ENCODE measurements at regions not wholly inside any gene's neighbourhood (a gene's known extent, or its start where the extent isn't known, plus 50 kb on each side); places are given as distances from the start of the nearest gene placed in this dataset.

DNA sequence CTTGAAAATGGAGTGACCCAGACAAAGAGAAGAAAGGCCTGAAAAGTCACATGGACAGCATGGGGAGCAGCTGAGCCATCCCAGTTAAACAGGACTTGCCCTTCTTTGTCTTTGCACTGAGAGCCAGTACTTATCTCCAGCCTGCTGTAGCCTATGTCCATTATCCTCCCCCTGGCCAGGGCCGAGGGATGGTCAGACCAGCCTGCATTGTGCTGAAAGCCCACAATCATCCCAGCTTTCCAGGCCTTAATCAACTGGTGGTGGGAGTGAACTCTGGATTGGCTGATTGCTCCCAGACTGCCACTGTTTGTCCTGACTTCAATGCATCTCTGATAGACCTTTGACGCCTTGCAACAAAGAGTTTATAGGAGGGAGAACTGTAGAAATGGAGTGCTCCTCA, 453.1 kb downstream of the EPHA5 start:
- Histone ChIP-seq H3K4me3 (no peak overlapping the region), H3K9me3 (no peaks in the 10 kb centered on the region), H3K36me3 (no peaks in the 10 kb centered on the region), H3K27me3 (no peaks in the 10 kb centered on the region), H3K27ac (no peak overlapping the region), H3K4me1 (no peaks in the 10 kb centered on the region)
- intact Hi-C loops (cut with DNase I; ENCODE audit: low total_unique reads): no loop called here
- DNase-seq (ENCODE audit: low spot score in 2 of 2): no peak
- TF ChIP-seq POLR2AphosphoS5 (IDR thresholded peaks at IDR 0.05): no peak
- TF ChIP-seq, protein P1, sequence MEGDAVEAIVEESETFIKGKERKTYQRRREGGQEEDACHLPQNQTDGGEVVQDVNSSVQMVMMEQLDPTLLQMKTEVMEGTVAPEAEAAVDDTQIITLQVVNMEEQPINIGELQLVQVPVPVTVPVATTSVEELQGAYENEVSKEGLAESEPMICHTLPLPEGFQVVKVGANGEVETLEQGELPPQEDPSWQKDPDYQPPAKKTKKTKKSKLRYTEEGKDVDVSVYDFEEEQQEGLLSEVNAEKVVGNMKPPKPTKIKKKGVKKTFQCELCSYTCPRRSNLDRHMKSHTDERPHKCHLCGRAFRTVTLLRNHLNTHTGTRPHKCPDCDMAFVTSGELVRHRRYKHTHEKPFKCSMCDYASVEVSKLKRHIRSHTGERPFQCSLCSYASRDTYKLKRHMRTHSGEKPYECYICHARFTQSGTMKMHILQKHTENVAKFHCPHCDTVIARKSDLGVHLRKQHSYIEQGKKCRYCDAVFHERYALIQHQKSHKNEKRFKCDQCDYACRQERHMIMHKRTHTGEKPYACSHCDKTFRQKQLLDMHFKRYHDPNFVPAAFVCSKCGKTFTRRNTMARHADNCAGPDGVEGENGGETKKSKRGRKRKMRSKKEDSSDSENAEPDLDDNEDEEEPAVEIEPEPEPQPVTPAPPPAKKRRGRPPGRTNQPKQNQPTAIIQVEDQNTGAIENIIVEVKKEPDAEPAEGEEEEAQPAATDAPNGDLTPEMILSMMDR (IDR thresholded peaks at IDR 0.05): no peak
- TF ChIP-seq POLR2A (IDR thresholded peaks at IDR 0.05): no peak

DNA sequence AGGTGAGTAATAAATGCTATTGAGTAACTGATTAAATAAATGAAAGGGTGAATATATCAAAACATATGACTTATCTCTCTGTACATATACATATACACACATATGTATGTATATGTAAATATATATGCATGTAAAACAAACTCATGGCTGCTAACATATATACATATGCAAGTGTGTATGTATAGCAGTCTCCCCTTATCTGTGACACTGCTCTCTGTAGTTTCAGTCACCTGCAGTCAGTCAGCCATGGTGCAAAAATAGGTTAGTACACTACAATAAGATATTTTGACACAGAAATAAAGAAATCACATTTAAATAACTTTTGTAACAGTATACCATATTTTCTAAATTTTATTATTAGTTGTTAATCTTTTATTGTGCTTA, 467.4 kb downstream of the EPHA5 start:
- no peak for DNase-seq (ENCODE audit: low spot score in 2 of 2)
- TF ChIP-seq, protein P1 (IDR thresholded peaks at IDR 0.05): no peak
- no peak for TF ChIP-seq POLR2A (IDR thresholded peaks at IDR 0.05)
- TF ChIP-seq POLR2AphosphoS5 (IDR thresholded peaks at IDR 0.05): no peak
- H3K9me3 ChIP-seq: no peaks in the 10 kb centered on the region
- no peaks in the 10 kb centered on the region for H3K36me3 ChIP-seq
- no peaks in the 10 kb centered on the region for H3K27me3 ChIP-seq
- no peaks in the 10 kb centered on the region for H3K4me1 ChIP-seq
- no peak overlapping the region for H3K27ac ChIP-seq
- no peak overlapping the region for H3K4me3 ChIP-seq
- intact Hi-C loops (cut with DNase I; ENCODE audit: low total_unique reads): no loop called here

DNA sequence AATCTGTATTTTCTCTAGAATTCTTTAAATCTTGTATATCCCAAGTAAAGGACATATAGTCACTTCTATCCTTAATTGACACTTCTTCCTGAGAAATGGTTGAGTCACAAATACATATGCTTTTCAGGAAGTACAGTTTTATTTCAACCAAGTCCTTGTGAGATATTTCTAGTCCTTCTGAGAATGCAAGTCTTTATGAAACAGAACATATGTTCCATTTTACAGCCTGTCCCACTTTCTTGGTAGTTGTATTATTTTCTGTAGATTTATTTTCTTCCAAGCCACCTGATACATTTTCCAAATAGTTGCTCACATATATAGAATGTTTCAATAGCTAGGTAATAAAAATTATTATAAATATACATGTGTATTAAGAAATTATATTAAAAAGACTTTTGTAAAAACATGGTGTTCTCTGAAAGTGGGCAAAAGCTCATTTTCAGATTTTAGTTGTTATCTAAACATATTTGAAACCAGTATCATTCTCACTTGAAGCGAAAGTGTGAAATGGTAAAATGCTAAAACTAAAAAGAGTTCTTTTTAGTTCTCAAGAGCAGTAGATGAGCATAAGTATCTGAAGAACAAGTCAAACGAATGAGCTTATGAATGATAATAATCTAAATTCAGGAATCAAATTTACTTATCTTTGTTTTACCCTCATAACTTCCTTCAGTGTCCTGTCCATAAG, 468.0 kb downstream of the EPHA5 start:
- intact Hi-C loops (cut with DNase I; ENCODE audit: low total_unique reads): no loop called here
- DNase-seq (ENCODE audit: low spot score in 2 of 2): no peak
- Histone ChIP-seq H3K27ac (no peak overlapping the region), H3K4me3 (no peak overlapping the region), H3K36me3 (no peaks in the 10 kb centered on the region), H3K9me3 (no peaks in the 10 kb centered on the region), H3K4me1 (no peaks in the 10 kb centered on the region), H3K27me3 (no peaks in the 10 kb centered on the region)
- TF ChIP-seq, protein P1 (IDR thresholded peaks at IDR 0.05): no peak
- TF ChIP-seq POLR2A (IDR thresholded peaks at IDR 0.05): no peak
- TF ChIP-seq POLR2AphosphoS5 (IDR thresholded peaks at IDR 0.05): no peak

DNA sequence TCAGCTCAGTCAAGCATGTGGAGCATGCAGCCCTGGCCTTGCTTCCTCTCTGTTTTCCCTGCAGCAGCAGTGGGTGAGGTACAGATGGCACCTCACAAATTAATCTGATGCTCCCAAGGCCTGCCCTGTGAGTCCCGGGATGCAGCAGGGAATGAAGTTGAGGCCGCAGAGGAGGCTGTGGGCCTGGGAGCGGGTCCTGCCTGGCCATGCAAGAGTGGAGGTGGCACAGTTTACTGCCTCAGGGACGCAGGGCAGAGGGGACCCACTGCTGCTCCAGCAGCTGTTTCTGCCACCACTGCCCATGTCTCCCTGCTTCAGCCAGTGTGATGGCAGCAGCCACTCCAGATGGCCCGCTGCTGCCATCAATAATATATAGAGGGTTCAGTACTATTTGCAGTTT, 474.6 kb downstream of the EPHA5 start:
- H3K4me1 ChIP-seq: no peaks in the 10 kb centered on the region
- intact Hi-C loops (cut with DNase I; ENCODE audit: low total_unique reads): no loop called here
- DNase-seq (ENCODE audit: low spot score in 2 of 2): no peak
- no peaks in the 10 kb centered on the region for H3K27me3 ChIP-seq
- TF ChIP-seq, protein P1 (IDR thresholded peaks at IDR 0.05): no peak
- TF ChIP-seq POLR2AphosphoS5 (IDR thresholded peaks at IDR 0.05) (no peak), POLR2A (IDR thresholded peaks at IDR 0.05) (no peak)
- no peak overlapping the region for H3K4me3 ChIP-seq
- no peak overlapping the region for H3K27ac ChIP-seq
- no peaks in the 10 kb centered on the region for H3K36me3 ChIP-seq
- no peaks in the 10 kb centered on the region for H3K9me3 ChIP-seq

DNA sequence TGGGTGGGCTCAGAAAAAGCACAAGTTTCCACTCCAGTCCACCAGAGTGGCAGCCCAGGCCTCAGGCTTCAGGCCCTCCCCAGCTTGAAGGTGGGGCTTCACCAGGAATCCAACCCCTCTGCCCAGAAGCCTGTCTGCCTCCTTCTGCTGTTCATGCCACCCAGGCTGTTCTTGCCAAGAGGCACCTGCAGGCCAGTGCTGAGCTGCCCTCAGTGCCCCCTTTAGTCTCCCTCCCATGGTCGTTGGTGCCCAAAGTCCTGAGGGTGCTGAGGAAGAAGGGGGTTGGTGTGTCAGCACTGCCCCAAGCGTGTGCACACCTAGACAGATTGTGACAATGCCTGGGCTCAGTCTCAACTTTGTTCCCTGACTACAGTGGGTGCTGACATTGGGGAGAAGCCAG, 475.3 kb downstream of the EPHA5 start:
- Histone ChIP-seq H3K36me3 (no peaks in the 10 kb centered on the region), H3K9me3 (no peaks in the 10 kb centered on the region), H3K27ac (no peak overlapping the region), H3K27me3 (no peaks in the 10 kb centered on the region), H3K4me1 (no peaks in the 10 kb centered on the region), H3K4me3 (no peak overlapping the region)
- intact Hi-C loops (cut with DNase I; ENCODE audit: low total_unique reads): no loop called here
- no peak for DNase-seq (ENCODE audit: low spot score in 2 of 2)
- no peak for TF ChIP-seq POLR2AphosphoS5 (IDR thresholded peaks at IDR 0.05)
- TF ChIP-seq, protein P1 (IDR thresholded peaks at IDR 0.05): no peak
- no peak for TF ChIP-seq POLR2A (IDR thresholded peaks at IDR 0.05)

All from breast epithelium (tissue), 4 donors.